ENCODE measurements at regions not wholly inside any gene's neighbourhood (a gene's known extent, or its start where the extent isn't known, plus 50 kb on each side); places are given as distances from the start of the nearest gene placed in this dataset.
"Not testable (repeated sequence)": the region's sequence is repeated elsewhere in the genome, so short reads cannot be mapped to it uniquely, and the experiment has no call there.

- intact Hi-C loops (cut with micrococcal nuclease), result no loop called here
Observed at GRCh38 chr3:87621667-87622066, 345.3 kb upstream of the POU1F1 start.

- intact Hi-C loops (cut with micrococcal nuclease), result no loop called here
Observed at GRCh38 chr3:87615506-87615905, 339.1 kb upstream of the POU1F1 start.

- intact Hi-C loops (cut with micrococcal nuclease), result no loop called here
Observed at GRCh38 chr3:87614998-87615397, 338.6 kb upstream of the POU1F1 start.

- intact Hi-C loops (cut with micrococcal nuclease), result no loop called here
Observed at GRCh38 chr3:87607234-87607633, 330.9 kb upstream of the POU1F1 start.

- intact Hi-C loops (cut with micrococcal nuclease), result no loop called here
Observed at GRCh38 chr3:87595798-87596197, 319.4 kb upstream of the POU1F1 start.

DNA sequence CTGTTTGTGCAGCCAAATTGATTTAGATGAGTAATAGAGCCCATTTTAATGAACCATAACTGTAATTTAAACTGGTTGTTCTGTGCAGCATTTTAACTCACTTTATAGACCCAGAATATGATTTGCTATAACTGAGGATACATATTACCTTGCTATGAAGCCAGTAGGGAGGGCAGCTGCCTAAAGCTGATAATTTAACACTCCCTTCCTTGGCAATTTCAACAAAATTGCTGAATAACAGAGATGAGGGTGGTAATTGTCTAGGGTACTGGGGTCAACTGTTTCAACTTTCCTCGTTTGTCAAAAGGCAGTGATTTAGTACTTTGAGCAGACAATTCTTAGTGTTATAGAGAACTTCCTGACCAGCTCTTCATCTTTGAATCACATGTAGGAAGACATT lies 304.9 kb upstream of the POU1F1 start:
- intact Hi-C loops (cut with micrococcal nuclease), result no loop called here

DNA sequence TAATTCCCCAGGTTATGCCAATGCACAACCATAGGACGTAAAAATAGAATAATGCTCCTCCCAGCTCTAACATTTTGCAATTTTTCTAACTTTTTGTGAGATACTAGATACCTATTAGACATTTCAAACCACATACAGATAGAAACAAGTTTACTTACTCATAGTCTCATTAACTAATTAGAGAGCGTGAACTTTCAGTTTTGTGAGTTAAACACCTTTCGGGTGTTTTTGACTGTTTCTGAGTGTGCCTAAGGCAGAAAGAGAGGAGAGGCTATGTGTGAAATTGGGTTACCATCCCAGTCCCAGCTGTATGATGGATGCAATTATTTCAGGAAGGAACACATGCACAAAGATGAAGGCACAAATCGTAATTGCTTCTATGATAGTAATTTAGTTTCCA lies 300.4 kb upstream of the POU1F1 start:
- intact Hi-C loops (cut with micrococcal nuclease), result no loop called here

GRCh38 chr3:87575550-87575949 lies 299.2 kb upstream of the POU1F1 start:
- intact Hi-C loops (cut with micrococcal nuclease), result no loop called here

DNA sequence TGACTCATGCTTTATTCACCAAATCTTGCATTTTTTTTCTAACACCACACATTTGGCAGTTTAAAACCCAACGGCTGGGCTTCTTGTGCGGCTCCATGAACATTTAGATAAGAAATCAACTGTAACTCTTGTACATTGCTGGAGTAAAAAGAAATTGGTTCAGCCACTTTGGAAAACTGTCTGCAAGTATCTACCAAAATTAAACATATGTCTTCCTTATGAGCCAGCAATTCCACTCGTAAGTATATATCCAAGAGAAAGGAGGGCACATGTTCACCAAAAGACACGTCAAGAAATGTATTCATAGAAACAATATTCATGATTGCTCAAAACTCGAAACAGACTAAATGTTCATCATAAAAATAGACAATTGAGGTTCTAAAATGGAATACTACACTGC lies 291.9 kb upstream of the POU1F1 start:
- intact Hi-C loops (cut with micrococcal nuclease), result no loop called here

DNA sequence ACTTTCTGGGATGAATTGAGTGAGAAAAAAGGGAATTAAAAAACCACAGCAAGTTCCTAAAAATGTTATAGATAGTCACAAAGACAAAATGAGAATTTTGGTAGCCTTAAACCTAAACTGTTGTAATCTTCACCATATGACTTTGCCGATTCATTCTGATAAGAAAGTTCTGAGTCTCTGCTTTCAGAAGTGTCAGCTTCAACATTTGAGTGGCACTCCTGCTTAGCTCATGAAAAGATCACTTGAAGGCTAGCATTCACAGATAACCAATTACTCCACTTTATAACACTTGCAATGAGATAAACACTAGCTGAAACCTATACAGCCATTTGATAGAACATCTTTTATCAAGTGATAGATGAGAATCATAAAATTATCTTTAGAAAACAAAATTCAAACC lies 288.1 kb upstream of the POU1F1 start:
- intact Hi-C loops (cut with micrococcal nuclease), result no loop called here

- intact Hi-C loops (cut with micrococcal nuclease), result no loop called here
Observed at GRCh38 chr3:87563712-87564111, 287.3 kb upstream of the POU1F1 start.

DNA sequence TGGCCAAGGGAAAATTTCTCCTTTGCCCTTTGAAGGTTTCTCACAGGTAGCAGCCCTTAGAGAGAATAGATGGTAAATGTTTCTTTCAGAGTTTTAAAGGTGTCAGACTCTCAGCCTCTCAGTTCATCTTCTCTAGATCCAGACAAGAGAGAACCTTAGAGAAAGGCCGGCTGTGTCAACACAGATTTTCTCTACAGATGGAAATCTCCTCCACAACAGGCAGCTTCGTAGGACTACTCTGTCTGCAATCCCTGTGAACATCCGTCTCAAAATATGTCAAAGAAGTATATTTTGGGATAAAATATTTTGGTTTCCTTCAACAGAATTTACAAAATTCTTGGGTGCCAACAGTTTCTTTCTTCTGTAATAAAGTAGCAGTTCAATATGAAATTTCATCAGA lies 282.1 kb upstream of the POU1F1 start:
- intact Hi-C loops (cut with micrococcal nuclease), result no loop called here

- intact Hi-C loops (cut with micrococcal nuclease), result no loop called here
Observed at GRCh38 chr3:87555290-87555689, 278.9 kb upstream of the POU1F1 start.

DNA sequence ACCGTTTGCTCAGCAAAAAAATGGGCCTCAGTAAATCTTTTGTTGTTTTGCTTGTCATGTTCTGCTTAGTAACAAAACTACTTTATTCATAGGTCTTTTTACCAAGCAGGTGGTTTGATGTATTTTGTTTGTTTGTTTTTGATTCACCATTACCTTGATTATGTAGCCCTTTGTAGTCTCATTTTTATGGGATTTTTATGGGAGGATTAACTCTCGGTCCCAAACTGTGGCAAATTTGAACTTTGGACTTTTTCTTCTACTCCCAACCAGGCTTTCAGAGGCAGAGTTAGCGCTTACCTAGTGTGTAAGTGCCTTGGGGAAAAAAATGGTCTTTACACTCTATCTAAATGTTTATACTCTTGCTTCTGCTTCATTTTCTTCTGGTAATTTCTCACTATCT lies 276.7 kb upstream of the POU1F1 start:
- intact Hi-C loops (cut with micrococcal nuclease), result no loop called here

- intact Hi-C loops (cut with micrococcal nuclease), result no loop called here
Observed at GRCh38 chr3:87550892-87551291, 274.5 kb upstream of the POU1F1 start.

DNA sequence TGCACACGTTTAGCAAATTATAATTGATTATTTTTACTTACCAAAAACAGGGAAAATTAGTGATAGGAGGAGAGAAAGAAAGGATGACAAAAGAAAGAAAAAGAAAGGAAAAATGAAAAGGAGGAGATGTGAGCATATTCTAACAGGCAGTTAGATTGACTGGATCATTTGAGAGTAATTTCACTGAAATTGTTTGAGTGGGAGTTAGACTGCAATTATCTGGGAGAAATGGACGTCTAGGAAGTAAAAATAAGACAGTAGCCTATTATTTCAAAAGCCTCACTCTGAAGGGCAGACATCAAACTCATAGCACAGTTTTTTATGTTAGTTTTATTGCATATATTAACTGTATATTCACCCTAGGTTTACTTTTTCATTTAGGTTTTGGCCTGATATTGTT lies 272.8 kb upstream of the POU1F1 start:
- intact Hi-C loops (cut with micrococcal nuclease), result no loop called here

DNA sequence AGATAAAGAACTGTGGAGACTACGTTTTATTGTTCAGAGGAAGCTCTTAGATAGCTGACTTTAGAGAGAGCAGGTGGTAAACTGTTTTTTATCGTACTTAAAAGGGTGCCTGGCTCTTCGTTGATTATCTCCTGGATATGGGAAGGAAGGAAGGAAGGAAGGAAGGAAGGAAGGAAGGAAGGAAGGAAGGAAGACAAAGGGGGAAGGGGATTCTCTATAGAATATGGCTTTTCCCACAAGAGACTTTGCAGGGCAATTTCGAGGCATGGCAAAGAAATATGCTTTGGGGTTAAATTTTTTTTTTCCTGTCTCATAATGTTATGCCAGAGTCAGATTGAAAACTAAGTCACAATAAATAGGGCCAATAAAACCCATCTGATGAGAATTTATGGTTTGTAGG lies 271.9 kb upstream of the POU1F1 start:
- intact Hi-C loops (cut with micrococcal nuclease), result no loop called here

DNA sequence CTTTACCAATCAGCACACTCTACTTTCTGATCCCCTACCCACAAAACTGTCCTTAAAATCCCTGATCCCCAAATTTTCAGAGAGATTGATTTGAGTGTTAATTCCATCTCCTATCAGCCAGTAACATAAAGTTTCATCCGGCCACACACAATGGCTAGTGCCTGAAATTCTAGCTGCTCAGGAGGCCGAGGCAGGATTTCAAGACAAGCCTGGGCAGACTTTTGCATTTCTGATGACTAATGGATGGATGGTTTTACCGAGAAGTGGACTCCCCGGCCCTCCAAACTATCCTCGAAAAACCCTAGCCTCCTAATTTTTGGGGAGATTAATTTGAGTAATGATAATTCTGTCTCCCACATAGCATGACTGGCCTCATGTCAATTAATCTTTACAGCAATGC lies 269.8 kb upstream of the POU1F1 start:
- intact Hi-C loops (cut with micrococcal nuclease), result no loop called here

DNA sequence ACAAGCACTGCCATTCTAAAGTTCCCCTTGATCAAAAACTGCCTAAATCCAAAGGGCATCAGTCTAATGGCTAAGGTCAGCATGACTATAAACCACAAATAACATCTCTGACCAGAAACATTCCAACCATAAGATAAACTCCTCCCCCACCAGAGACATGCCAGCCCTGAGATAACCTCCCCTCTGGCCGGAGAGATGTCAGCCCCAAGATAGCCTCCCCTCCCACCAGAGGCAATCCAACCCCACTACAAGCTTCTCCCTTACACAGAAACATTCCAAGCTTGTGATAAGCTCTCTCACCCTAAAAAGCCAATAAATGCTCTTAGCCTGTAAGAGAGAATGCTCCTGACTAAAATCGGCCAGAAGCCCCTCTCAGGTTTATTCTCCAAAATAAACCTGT lies 267.0 kb upstream of the POU1F1 start:
- intact Hi-C loops (cut with micrococcal nuclease), result not testable (repeated sequence)

DNA sequence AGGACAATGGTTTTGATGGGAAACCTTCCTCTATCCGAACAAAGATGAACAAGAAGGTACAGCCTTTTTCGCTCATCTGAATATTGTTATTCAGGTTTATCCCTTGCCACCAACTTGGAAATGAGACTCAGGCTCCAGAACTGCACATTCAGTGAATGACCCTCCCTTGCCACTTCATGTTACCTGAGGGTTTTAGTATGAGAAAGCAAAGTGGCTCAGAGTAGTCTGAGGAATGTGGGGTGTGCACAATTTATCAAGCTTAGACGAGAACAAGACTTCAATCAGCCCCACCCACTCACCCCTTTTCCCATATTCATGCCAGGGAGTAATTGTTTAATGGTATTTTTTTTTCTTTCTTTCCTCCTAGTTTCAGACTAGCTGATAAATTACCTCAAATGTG lies 265.3 kb upstream of the POU1F1 start:
- intact Hi-C loops (cut with micrococcal nuclease), result no loop called here

GRCh38 chr3:87538722-87539121 lies 262.3 kb upstream of the POU1F1 start:
- intact Hi-C loops (cut with micrococcal nuclease), result not testable (repeated sequence)

- intact Hi-C loops (cut with micrococcal nuclease), result loop anchor here (10.0 kb wide), 1 partner anchor 495 kb away; no protein-coding TSS in a partner anchor
Observed at GRCh38 chr3:87509401-87509800, 233.0 kb upstream of the POU1F1 start.

- intact Hi-C loops (cut with micrococcal nuclease), result loop anchor here (10.0 kb wide), 1 partner anchor 496 kb away; no protein-coding TSS in a partner anchor
Observed at GRCh38 chr3:87508921-87509320, 232.5 kb upstream of the POU1F1 start.

DNA sequence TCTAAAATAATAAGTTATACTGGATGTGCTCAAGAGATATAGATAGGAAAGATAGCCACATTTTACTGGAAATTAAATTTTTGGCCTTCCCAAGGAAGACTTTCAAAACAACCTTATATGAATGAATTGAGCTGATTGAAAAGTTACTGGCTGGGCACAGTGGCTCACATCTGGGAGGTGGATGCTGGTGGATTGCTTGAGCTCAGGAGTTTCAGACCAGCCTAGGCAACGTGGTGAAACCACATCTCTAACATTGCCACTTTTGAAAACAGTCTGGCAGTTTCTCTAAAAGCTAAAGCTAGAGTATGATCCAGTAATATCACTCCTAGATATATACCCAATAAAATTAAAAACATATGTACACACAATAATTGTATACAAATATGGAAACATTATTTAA lies 231.4 kb upstream of the POU1F1 start:
- intact Hi-C loops (cut with micrococcal nuclease), result loop anchor here (10.0 kb wide), 1 partner anchor 497 kb away; no protein-coding TSS in a partner anchor
